ENCODE measurements at regions not wholly inside any gene's neighbourhood (a gene's known extent, or its start where the extent isn't known, plus 50 kb on each side); places are given as distances from the start of the nearest gene placed in this dataset.

GRCh38 chr6:119453242-119454200 lies 104.0 kb upstream of the MAN1A1 start:
- TF ChIP-seq ZFX (IDR thresholded peaks at IDR 0.05) = no peak
- no peak for TF ChIP-seq CTCF (conservative IDR thresholded peaks at IDR 0.05)
- H3K27ac ChIP-seq = no peak overlapping the region

- TF ChIP-seq CTCF (conservative IDR thresholded peaks at IDR 0.05) (no peak), ZFX (IDR thresholded peaks at IDR 0.05) (no peak)
- no peak overlapping the region for H3K27ac ChIP-seq
Measured at GRCh38 chr6:119449331-119450156, 100.0 kb upstream of the MAN1A1 start.

DNA sequence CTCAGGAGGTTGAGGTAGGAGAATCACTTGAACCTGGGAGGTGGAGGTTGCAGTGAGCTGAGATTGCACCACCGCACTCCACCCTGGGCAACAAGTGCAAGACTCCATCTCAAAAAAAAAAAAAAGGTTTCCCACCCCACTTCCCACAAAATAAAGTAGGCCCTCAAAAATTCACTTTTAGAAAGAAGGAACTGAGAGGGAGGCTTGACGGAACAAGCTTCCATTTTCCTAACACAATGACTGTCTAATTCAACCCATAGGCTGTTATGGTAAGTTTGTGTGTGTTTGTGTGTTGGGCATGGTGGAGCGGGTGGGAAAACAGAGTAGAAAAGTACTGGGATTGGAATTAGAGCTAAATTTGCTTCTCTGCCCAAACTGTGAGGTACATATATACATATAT lies 98.4 kb upstream of the MAN1A1 start:
- no peak overlapping the region for H3K27ac ChIP-seq
- TF ChIP-seq CTCF (conservative IDR thresholded peaks at IDR 0.05) (no peak), ZFX (IDR thresholded peaks at IDR 0.05) (no peak)

GRCh38 chr6:119446609-119447008 lies 97.0 kb upstream of the MAN1A1 start:
- H3K27ac ChIP-seq = no peak overlapping the region
- TF ChIP-seq CTCF (conservative IDR thresholded peaks at IDR 0.05) = no peak
- no peak for TF ChIP-seq ZFX (IDR thresholded peaks at IDR 0.05)

GRCh38 chr6:119446115-119446554 lies 96.6 kb upstream of the MAN1A1 start:
- TF ChIP-seq ZFX (IDR thresholded peaks at IDR 0.05) = no peak
- TF ChIP-seq CTCF (conservative IDR thresholded peaks at IDR 0.05) = no peak

DNA sequence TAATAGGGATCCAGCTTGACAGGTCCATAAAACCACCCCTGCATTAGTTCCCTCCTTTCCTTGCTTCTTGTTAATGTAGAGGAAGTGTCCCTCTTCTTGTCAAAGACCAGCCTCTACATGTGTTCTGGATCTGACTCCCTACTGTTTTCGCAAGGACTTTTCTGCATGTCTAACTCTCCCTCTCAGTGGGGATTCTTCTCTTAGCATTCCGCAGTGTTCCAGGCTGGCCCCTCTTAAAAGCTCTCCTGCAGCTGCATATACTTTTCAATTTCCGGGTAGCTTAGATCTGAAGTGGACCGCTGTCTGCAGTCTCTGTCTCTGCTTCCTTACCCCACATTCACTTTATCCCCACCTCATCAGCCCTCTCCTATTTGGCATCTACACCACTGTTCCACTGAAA lies 96.1 kb upstream of the MAN1A1 start:
- TF ChIP-seq CTCF (conservative IDR thresholded peaks at IDR 0.05) = no peak
- TF ChIP-seq ZFX (IDR thresholded peaks at IDR 0.05) = no peak
- H3K27ac ChIP-seq = no peak overlapping the region

More at GRCh38 chr6:119446115-119446554, 96.6 kb upstream of the MAN1A1 start:
- H3K27ac ChIP-seq = no peak overlapping the region

Measured in C4-2B (cell line).